ENCODE measurements at regions not wholly inside any gene's neighbourhood (a gene's known extent, or its start where the extent isn't known, plus 50 kb on each side); places are given as distances from the start of the nearest gene placed in this dataset.
A peak's percentile ranks its signal among the peaks of the same experiment; 100 is the strongest.

DNA sequence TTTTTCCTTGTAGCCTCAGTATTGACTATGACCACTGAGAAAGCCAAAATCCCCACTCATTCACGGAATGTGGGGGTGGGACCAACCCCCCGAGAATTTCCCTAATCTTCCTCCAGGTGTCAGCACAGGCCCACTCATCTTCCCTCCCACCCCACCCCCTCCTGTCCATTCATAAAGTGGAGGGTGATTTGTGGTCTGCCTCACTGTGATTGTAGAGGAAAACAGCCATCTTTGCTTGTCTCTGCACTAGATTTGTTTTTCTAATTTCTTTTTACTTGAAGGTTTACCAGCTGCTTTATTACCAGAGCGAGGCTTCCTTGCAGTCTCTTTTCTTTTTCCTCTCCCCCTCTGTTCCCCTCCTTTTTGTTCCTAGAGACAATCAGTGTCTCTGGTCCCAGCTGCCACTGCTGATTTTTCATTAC, 171.8 kb downstream of the ICOS start:
- TF ChIP-seq, protein P1, sequence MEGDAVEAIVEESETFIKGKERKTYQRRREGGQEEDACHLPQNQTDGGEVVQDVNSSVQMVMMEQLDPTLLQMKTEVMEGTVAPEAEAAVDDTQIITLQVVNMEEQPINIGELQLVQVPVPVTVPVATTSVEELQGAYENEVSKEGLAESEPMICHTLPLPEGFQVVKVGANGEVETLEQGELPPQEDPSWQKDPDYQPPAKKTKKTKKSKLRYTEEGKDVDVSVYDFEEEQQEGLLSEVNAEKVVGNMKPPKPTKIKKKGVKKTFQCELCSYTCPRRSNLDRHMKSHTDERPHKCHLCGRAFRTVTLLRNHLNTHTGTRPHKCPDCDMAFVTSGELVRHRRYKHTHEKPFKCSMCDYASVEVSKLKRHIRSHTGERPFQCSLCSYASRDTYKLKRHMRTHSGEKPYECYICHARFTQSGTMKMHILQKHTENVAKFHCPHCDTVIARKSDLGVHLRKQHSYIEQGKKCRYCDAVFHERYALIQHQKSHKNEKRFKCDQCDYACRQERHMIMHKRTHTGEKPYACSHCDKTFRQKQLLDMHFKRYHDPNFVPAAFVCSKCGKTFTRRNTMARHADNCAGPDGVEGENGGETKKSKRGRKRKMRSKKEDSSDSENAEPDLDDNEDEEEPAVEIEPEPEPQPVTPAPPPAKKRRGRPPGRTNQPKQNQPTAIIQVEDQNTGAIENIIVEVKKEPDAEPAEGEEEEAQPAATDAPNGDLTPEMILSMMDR (IDR thresholded peaks at IDR 0.05; ENCODE audit: low read length), result peak; percentile 38
- TF ChIP-seq EZH2 (optimal IDR thresholded peaks at IDR 0.05; ENCODE audit: low read depth, low read length), result no peak
